WI38 (cell line): ENCODE measurements at regions not wholly inside any gene's neighbourhood (a gene's known extent, or its start where the extent isn't known, plus 50 kb on each side); places are given as distances from the start of the nearest gene placed in this dataset.

Experiments used
- H3K4me3 ChIP-seq: 2 replicates; pipeline ENCODE4 v1.5.1; 2011; ENCODE audit warnings: low read depth, mild to moderate bottlenecking, control low read depth, low read length
- TF ChIP-seq, protein P1 (sequence below): IDR thresholded peaks from 2 replicates; pipeline ENCODE4 v1.5.1; 2012; ENCODE audit warnings: low read depth, mild to moderate bottlenecking, control low read depth, low read length

DNA sequence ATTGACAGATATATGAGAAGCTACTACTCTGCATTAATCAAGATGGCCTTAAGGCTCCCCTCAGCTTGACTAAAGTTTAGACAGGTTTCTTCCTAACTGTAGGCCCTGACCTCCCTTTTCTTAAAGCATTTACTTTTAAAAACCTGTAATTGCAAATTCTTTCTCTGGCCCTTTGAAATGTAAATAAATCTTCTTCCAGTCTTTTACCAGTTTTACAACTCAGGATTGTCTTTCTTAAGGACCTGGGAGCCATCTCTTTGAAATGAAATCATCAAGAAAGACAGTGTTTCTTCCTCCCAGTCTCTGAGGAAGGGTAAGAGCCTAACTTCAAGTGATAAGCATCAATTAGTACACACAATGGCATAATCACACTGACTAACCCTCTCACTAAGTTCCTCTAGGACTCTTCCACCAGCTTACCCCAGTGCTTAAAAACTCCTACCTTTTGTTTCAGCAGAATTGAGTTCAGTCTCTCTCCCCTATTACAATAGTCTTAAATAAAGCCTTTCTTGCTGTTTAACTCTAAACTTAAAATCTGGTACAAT lies 58.7 kb upstream of the CDH20 start:
- TF ChIP-seq, protein P1, sequence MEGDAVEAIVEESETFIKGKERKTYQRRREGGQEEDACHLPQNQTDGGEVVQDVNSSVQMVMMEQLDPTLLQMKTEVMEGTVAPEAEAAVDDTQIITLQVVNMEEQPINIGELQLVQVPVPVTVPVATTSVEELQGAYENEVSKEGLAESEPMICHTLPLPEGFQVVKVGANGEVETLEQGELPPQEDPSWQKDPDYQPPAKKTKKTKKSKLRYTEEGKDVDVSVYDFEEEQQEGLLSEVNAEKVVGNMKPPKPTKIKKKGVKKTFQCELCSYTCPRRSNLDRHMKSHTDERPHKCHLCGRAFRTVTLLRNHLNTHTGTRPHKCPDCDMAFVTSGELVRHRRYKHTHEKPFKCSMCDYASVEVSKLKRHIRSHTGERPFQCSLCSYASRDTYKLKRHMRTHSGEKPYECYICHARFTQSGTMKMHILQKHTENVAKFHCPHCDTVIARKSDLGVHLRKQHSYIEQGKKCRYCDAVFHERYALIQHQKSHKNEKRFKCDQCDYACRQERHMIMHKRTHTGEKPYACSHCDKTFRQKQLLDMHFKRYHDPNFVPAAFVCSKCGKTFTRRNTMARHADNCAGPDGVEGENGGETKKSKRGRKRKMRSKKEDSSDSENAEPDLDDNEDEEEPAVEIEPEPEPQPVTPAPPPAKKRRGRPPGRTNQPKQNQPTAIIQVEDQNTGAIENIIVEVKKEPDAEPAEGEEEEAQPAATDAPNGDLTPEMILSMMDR, result no peak
- H3K4me3 ChIP-seq, result no peak overlapping the region

DNA sequence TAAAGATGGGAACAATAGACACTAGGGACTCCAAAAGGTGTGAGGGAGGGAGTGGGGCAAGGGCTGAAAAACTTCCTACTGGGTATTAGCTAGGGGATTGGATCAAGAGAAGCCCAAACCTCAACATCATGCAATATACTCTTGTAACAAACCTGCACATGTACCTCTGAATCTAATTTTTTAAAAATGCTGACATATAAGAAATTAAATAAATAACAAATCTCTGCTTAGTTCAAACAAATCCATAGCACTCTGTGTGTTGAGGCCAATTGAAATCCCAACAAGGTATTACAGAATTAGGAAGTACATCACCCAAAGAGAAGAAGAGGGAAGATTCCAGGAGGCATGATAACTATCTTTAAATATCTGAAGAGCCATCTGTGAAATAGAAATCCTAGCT lies 55.4 kb upstream of the CDH20 start:
- no peak overlapping the region for H3K4me3 ChIP-seq
- TF ChIP-seq, protein P1, result no peak

DNA sequence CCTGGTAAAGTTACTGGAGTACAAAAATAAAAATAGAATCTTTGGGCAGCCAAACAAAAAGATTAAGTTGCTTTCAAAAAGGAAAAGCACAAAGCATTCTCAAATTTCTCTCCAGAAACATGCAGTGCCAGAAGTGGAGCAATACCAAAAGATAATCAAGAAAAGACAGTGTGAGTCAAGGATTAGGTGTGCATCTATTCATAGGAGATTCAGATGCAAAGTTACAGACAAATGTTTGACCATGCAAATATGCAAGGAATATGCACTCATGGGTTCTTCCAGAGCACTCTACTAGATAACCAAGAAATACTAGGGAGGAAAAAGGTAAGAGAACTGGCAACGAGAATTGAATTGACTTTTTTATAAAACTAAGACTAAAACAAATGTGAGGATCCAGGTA lies 51.8 kb upstream of the CDH20 start:
- TF ChIP-seq, protein P1, result no peak
- H3K4me3 ChIP-seq, result no peak overlapping the region

DNA sequence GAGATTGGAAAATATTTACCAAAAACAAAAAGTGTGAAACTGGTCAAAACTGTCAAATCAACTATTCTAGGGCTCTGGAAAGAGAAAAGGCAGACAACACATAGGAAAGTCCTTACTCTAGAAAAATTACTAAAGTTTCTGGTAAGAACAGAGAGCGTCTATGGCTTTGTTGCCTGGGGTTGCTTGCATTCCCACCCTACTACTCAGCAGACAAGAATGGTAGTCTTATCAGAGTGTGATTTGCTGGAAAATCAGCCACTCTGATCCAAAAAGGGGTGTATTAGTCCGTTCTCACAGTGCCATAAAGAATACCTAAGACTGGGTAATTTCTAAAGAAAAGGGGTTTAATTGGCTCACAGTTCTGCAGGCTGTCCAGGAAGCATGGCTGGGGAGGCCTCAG lies 50.3 kb upstream of the CDH20 start:
- TF ChIP-seq, protein P1, result no peak
- H3K4me3 ChIP-seq, result no peak overlapping the region
